ENCODE measurements at regions not wholly inside any gene's neighbourhood (a gene's known extent, or its start where the extent isn't known, plus 50 kb on each side); places are given as distances from the start of the nearest gene placed in this dataset.

DNA sequence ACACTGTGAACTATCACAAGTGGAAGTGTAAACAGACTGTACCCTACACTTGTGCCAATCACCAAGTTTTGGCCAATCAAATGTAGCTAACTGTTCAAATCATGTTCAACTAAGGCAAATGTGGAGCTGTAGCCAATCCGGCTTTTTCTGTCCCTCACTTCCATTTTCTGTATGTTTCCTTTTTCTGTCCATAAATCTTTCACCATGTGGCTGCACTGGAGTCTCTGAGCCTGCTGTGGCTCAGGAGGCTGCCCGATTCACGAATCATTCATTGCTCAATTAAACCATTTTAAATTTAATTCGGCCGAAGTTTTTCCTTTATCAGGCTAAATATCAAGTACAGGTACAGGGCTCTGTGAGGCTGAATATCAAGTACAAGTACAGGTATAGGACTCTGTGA lies 216.5 kb downstream of the RFC3 start:
- TF ChIP-seq, protein P1, sequence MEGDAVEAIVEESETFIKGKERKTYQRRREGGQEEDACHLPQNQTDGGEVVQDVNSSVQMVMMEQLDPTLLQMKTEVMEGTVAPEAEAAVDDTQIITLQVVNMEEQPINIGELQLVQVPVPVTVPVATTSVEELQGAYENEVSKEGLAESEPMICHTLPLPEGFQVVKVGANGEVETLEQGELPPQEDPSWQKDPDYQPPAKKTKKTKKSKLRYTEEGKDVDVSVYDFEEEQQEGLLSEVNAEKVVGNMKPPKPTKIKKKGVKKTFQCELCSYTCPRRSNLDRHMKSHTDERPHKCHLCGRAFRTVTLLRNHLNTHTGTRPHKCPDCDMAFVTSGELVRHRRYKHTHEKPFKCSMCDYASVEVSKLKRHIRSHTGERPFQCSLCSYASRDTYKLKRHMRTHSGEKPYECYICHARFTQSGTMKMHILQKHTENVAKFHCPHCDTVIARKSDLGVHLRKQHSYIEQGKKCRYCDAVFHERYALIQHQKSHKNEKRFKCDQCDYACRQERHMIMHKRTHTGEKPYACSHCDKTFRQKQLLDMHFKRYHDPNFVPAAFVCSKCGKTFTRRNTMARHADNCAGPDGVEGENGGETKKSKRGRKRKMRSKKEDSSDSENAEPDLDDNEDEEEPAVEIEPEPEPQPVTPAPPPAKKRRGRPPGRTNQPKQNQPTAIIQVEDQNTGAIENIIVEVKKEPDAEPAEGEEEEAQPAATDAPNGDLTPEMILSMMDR (IDR thresholded peaks at IDR 0.05; ENCODE audit: extremely low read depth, low read depth, low read length) = no peak
- no peaks in the 10 kb centered on the region for H3K9me3 ChIP-seq (ENCODE audit: low read depth, low read length)
- DNase-seq (ENCODE audit: insufficient read length, low spot score, missing footprints) = no peak

DNA sequence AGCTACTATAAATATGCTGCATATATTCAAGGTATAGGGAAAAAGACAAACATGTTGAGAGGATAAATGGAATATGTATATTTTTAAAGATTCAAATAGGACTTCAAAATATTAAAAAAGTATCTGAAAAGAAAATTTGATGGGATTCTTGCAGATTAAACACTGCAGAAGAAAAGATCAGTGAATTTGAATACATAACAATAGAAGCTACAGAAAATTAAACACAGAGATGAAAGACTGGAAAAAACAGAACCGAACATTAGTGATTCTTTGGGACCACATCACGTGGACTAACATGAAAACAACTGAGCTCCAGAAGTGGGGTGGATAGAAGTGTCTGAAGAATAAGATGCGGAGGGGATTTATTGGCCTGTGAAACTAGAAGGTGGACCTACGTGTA lies 217.2 kb downstream of the RFC3 start:
- Histone ChIP-seq H3K36me3 (ENCODE audit: insufficient read depth, low read length) (no peaks in the 10 kb centered on the region), H3K27me3 (ENCODE audit: insufficient read depth, low read length) (no peaks in the 10 kb centered on the region), H2AFZ (ENCODE audit: low read length) (no peak overlapping the region), H4K20me1 (ENCODE audit: insufficient read depth, low read length) (no peaks in the 10 kb centered on the region), H3K79me2 (ENCODE audit: insufficient read depth, low read length) (no peaks in the 10 kb centered on the region), H3K4me2 (ENCODE audit: insufficient read depth, low read length) (no peak overlapping the region), H3K4me3 (ENCODE audit: insufficient read depth, low read length) (no peak overlapping the region), H3K27ac (ENCODE audit: low read depth, low read length) (no peak overlapping the region), H3K4me1 (ENCODE audit: insufficient read depth, low read length) (peaks cover 10% of the 10 kb centered on the region), H3K9me3 (ENCODE audit: low read depth, low read length) (no peaks in the 10 kb centered on the region)
- TF ChIP-seq, protein P1 (IDR thresholded peaks at IDR 0.05; ENCODE audit: extremely low read depth, low read depth, low read length) = no peak
- DNase-seq (ENCODE audit: insufficient read length, low spot score, missing footprints) = no peak

More for the DNA sequence above, 216.5 kb downstream of the RFC3 start:
- Histone ChIP-seq H3K27me3 (ENCODE audit: insufficient read depth, low read length) (no peaks in the 10 kb centered on the region), H3K27ac (ENCODE audit: low read depth, low read length) (no peak overlapping the region), H3K4me1 (ENCODE audit: insufficient read depth, low read length) (peaks cover 10% of the 10 kb centered on the region), H3K36me3 (ENCODE audit: insufficient read depth, low read length) (no peaks in the 10 kb centered on the region), H3K4me3 (ENCODE audit: insufficient read depth, low read length) (no peak overlapping the region), H2AFZ (ENCODE audit: low read length) (no peak overlapping the region), H3K4me2 (ENCODE audit: insufficient read depth, low read length) (no peak overlapping the region), H3K79me2 (ENCODE audit: insufficient read depth, low read length) (no peaks in the 10 kb centered on the region), H4K20me1 (ENCODE audit: insufficient read depth, low read length) (no peaks in the 10 kb centered on the region)

DNA sequence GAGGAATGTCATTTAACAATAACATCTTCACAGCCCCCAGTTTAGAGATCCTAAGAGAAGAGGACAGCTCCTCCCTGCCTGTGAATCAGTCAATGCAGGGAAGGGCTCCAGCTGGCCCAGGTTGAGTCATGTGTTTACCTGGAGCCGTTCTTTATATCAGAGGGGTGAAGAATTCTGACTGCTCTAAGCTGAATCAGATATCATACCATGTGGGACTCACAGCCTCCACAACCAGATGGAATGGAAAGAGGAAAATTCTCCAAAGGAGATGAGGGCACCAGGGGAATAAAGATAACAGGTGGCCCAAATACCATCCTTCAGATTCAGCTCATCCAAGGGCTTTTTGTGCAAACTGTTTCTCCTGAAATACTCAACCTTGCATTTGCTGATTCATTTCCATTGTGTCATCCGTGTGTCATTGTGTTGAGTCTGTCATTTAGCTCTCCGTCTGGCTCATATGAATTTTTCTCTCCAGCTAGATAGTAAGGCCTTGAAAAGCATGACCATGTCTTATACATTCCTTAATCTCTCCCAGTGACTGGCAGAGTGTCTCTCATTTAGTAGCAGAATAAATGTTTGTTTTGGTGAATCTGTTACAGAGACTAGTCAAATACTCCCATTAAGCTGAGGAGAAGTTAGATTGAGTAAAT lies 217.9 kb downstream of the RFC3 start:
- no peak overlapping the region for H3K27ac ChIP-seq (ENCODE audit: low read depth, low read length)

More for the DNA sequence above, 217.9 kb downstream of the RFC3 start:
- no peaks in the 10 kb centered on the region for H4K20me1 ChIP-seq (ENCODE audit: insufficient read depth, low read length)
- DNase-seq (ENCODE audit: insufficient read length, low spot score, missing footprints) = no peak
- no peak overlapping the region for H3K4me2 ChIP-seq (ENCODE audit: insufficient read depth, low read length)
- H2AFZ ChIP-seq (ENCODE audit: low read length) = no peak overlapping the region
- TF ChIP-seq, protein P1 (IDR thresholded peaks at IDR 0.05; ENCODE audit: extremely low read depth, low read depth, low read length) = no peak
- H3K9me3 ChIP-seq (ENCODE audit: low read depth, low read length) = no peaks in the 10 kb centered on the region
- no peaks in the 10 kb centered on the region for H3K79me2 ChIP-seq (ENCODE audit: insufficient read depth, low read length)
- H3K4me1 ChIP-seq (ENCODE audit: insufficient read depth, low read length) = peaks cover 10% of the 10 kb centered on the region
- H3K27me3 ChIP-seq (ENCODE audit: insufficient read depth, low read length) = no peaks in the 10 kb centered on the region
- H3K36me3 ChIP-seq (ENCODE audit: insufficient read depth, low read length) = no peaks in the 10 kb centered on the region
- H3K4me3 ChIP-seq (ENCODE audit: insufficient read depth, low read length) = no peak overlapping the region
